Fibroblast of lung (primary cell): ENCODE measurements at regions not wholly inside any gene's neighbourhood (a gene's known extent, or its start where the extent isn't known, plus 50 kb on each side); places are given as distances from the start of the nearest gene placed in this dataset.

Experiments used
- CTCF ChIP-seq, 2 donors: IDR thresholded peaks in 1 of 2; conservative IDR thresholded peaks in 1 of 2; 1 replicate in 1 of 2; 2 replicates in 1 of 2; pipeline ENCODE4 v1.5.1; 2011 to 2012; ENCODE audit warnings: low read length in 2 of 2, control low read depth in 1 of 2, inconsistent platforms in 1 of 2, low read depth in 1 of 2, mild to moderate bottlenecking in 1 of 2
- EZH2 ChIP-seq: IDR thresholded peaks from 2 replicates; pipeline ENCODE4 v1.5.1; 2012; ENCODE audit warnings: low read length, control low read depth, mild to moderate bottlenecking; ENCODE audit errors: missing control alignments

GRCh38 chr18:70998490-70998889 lies 709.6 kb downstream of the SOCS6 start:
- TF ChIP-seq CTCF (conservative IDR thresholded peaks at IDR 0.05 in 1 of 2, IDR thresholded peaks at IDR 0.05 in 1 of 2; ENCODE audit: low read depth in 1 of 2, low read length in 2 of 2) (no peak), EZH2 (no peak)
